H1 (cell line): ENCODE measurements at regions not wholly inside any gene's neighbourhood (a gene's known extent, or its start where the extent isn't known, plus 50 kb on each side); places are given as distances from the start of the nearest gene placed in this dataset.

Experiments used
- CTCF ChIA-PET: fragments of 300-600 bp; sonication (Branson Sonifier 250); formaldehyde crosslinking; loops from one replicate; lab custom pipeline; 2021; ENCODE audit not compliant: partially characterized antibody; lab: Charles Lee
- POLR2A ChIA-PET: fragments of 300-600 bp; sonication (Branson Sonifier 250); formaldehyde crosslinking; loops from one replicate; lab custom pipeline; 2021; ENCODE audit warnings: inconsistent platforms; ENCODE audit not compliant: partially characterized antibody; lab: Charles Lee
- DNase-seq, 2 experiments: peaks; one replicate each; pipeline versions ENCODE4 v3.0.0 to v3.0.0-alpha.2; 2010 to 2022; ENCODE audit warnings: low spot score in 2 of 2, low read depth in 1 of 2, mixed read lengths in 1 of 2
- FAIRE-seq: peaks from 2 replicates; lab custom pipeline; 2011; peaks lifted over from hg19 to GRCh38; lab: Jason Lieb, UNC
- H2AFZ ChIP-seq: 2 replicates; pipeline ENCODE4 v1.8.1; 2012; ENCODE audit warnings: low read length, inconsistent platforms
- H2AK5ac ChIP-seq: 2 replicates; pipeline ENCODE4 v1.6.1; 2013; ENCODE audit warnings: low read depth, low read length
- H2BK120ac ChIP-seq: replicated peaks from 2 replicates; pipeline ENCODE3; 2013; ENCODE audit warnings: low read depth, low read length, inconsistent platforms
- H2BK12ac ChIP-seq: 2 replicates; pipeline ENCODE4 v1.6.1; 2013; ENCODE audit warnings: low read depth, low read length
- H2BK15ac ChIP-seq: 2 replicates; pipeline ENCODE4 v1.6.1; 2013; ENCODE audit warnings: low read length
- H2BK20ac ChIP-seq: 2 replicates; pipeline ENCODE4 v1.6.1; 2013; ENCODE audit warnings: low read length
- H2BK5ac ChIP-seq: 2 replicates; pipeline ENCODE4 v1.6.1; 2013; ENCODE audit warnings: low read depth, low read length
- H3K14ac ChIP-seq: 2 replicates; pipeline ENCODE4 v1.6.1; 2013; ENCODE audit warnings: inconsistent platforms; ENCODE audit not compliant: insufficient read length
- H3K18ac ChIP-seq: 2 replicates; pipeline ENCODE4 v1.6.1; 2013; ENCODE audit warnings: low read length; ENCODE audit errors: extremely low read depth
- H3K23ac ChIP-seq: 2 replicates; pipeline ENCODE4 v1.6.1; 2013; ENCODE audit warnings: inconsistent platforms; ENCODE audit not compliant: insufficient read length
- H3K23me2 ChIP-seq: 2 replicates; pipeline ENCODE4 v1.6.1; 2013; ENCODE audit warnings: low read depth, low read length
- H3K27ac ChIP-seq: 2 replicates; pipeline ENCODE4 v1.6.1; 2011; ENCODE audit warnings: low read depth, low read length, inconsistent platforms
- H3K27me3 ChIP-seq, 4 experiments: replicated peaks in 1 of 4; 1 replicate in 1 of 4; 2 replicates in 3 of 4; pipeline versions ENCODE4 v1.6.1 to v1.8.1; 2011 to 2013; ENCODE audit warnings: low read length in 3 of 4, mild to moderate bottlenecking in 3 of 4, inconsistent platforms in 2 of 4, mixed read lengths in 2 of 4, moderate library complexity in 1 of 4; ENCODE audit not compliant: control insufficient read depth in 3 of 4, insufficient read depth in 3 of 4; ENCODE audit errors: extremely low read depth in 1 of 4
- H3K36me3 ChIP-seq, 4 experiments: 2 replicates each; pipeline versions ENCODE4 v1.6.1 to v1.8.1; 2011 to 2013; ENCODE audit warnings: mild to moderate bottlenecking in 4 of 4, low read length in 3 of 4, moderate library complexity in 2 of 4, control low read depth in 1 of 4, inconsistent platforms in 1 of 4; ENCODE audit not compliant: insufficient read depth in 4 of 4, control insufficient read depth in 2 of 4
- H3K4ac ChIP-seq: replicated peaks from 2 replicates; pipeline ENCODE3; 2013; ENCODE audit warnings: low read length, low read depth, mixed read lengths, inconsistent platforms; ENCODE audit not compliant: insufficient read length
- H3K4me1 ChIP-seq, 4 experiments: replicated peaks in 1 of 4; 1 replicate in 1 of 4; 2 replicates in 3 of 4; pipeline versions ENCODE4 v1.6.1 to v1.8.1; 2011 to 2013; ENCODE audit warnings: low read length in 3 of 4, inconsistent platforms in 2 of 4, mixed read lengths in 1 of 4; ENCODE audit not compliant: insufficient read depth in 4 of 4, control insufficient read depth in 3 of 4
- H3K4me2 ChIP-seq, 2 experiments: 2 replicates each; pipeline versions ENCODE4 v1.6.1 to v1.8.1; 2011 to 2013; ENCODE audit warnings: low read depth in 2 of 2, low read length in 2 of 2, control low read depth in 1 of 2, inconsistent platforms in 1 of 2, mild to moderate bottlenecking in 1 of 2; ENCODE audit not compliant: insufficient read depth in 1 of 2
- H3K4me3 ChIP-seq, 4 experiments: fragments of 200-600, 300-600 bp in 1 of 4; sonication (generic), shearing (Covaris generic), sonication (Bioruptor Twin) in 1 of 4; 2 replicates each; pipeline versions ENCODE4 v1.5.1 to v1.8.1; 2011 to 2016; ENCODE audit warnings: low read length in 4 of 4, low read depth in 3 of 4, control low read depth in 2 of 4, inconsistent platforms in 2 of 4, mild to moderate bottlenecking in 2 of 4, mixed read lengths in 1 of 4, moderate library complexity in 1 of 4; ENCODE audit not compliant: insufficient read depth in 2 of 4; ENCODE audit errors: extremely low read depth in 1 of 4
- H3K56ac ChIP-seq: replicated peaks from 2 replicates; pipeline ENCODE3; 2013; ENCODE audit warnings: low read depth, mild to moderate bottlenecking, mixed read lengths, low read length, inconsistent platforms; ENCODE audit not compliant: insufficient read length
- H3K79me1 ChIP-seq: 2 replicates; pipeline ENCODE4 v1.6.1; 2013; ENCODE audit warnings: low read depth, low read length, control low read depth
- H3K79me2 ChIP-seq, 2 experiments: 2 replicates each; pipeline versions ENCODE4 v1.6.1 to v1.8.1; 2012 to 2013; ENCODE audit warnings: low read length in 2 of 2, mild to moderate bottlenecking in 2 of 2, inconsistent platforms in 1 of 2; ENCODE audit not compliant: insufficient read depth in 2 of 2, control insufficient read depth in 1 of 2
- H3K9ac ChIP-seq, 4 experiments: replicated peaks in 1 of 4; 1 replicate in 1 of 4; 2 replicates in 3 of 4; pipeline versions ENCODE4 v1.6.1 to v1.8.1; 2011 to 2013; ENCODE audit warnings: low read depth in 3 of 4, low read length in 3 of 4, control low read depth in 2 of 4, mild to moderate bottlenecking in 2 of 4, moderate library complexity in 2 of 4, inconsistent platforms in 1 of 4; ENCODE audit errors: extremely low read depth in 1 of 4
- H3K9me3 ChIP-seq, 2 experiments: 2 replicates each; pipeline versions ENCODE4 v1.6.1 to v1.8.1; 2012 to 2013; ENCODE audit warnings: mild to moderate bottlenecking in 2 of 2, moderate library complexity in 2 of 2, control low read depth in 1 of 2, inconsistent platforms in 1 of 2, low read depth in 1 of 2, low read length in 1 of 2, mixed read lengths in 1 of 2; ENCODE audit not compliant: insufficient read depth in 2 of 2
- H4K20me1 ChIP-seq, 2 experiments: replicated peaks in 1 of 2; 2 replicates each; pipeline versions ENCODE3 to v1.8.1; 2011 to 2013; ENCODE audit warnings: inconsistent platforms in 2 of 2, low read length in 2 of 2, mild to moderate bottlenecking in 1 of 2; ENCODE audit not compliant: insufficient read depth in 2 of 2, control insufficient read depth in 1 of 2
- H4K5ac ChIP-seq: 2 replicates; pipeline ENCODE4 v1.6.1; 2013; ENCODE audit warnings: low read length, low read depth, mixed read lengths, inconsistent platforms; ENCODE audit not compliant: insufficient read length
- H4K8ac ChIP-seq: 2 replicates; pipeline ENCODE4 v1.8.0; 2013; ENCODE audit warnings: mild to moderate bottlenecking, moderate library complexity, low read length, inconsistent platforms; ENCODE audit not compliant: insufficient read depth; ENCODE audit errors: extremely low read depth
- H4K91ac ChIP-seq: replicated peaks from 2 replicates; pipeline ENCODE3; 2013; ENCODE audit warnings: low read length, mixed read lengths, inconsistent platforms; ENCODE audit not compliant: insufficient read length
- E2F6 ChIP-seq: IDR thresholded peaks from 2 replicates; pipeline ENCODE4 v1.6.1; 2012; ENCODE audit warnings: inconsistent platforms
- POU5F1 ChIP-seq: IDR thresholded peaks from 2 replicates; pipeline ENCODE4 v1.6.1; 2011; ENCODE audit warnings: low read depth, mild to moderate bottlenecking, low read length, moderate library complexity
- RNF2 ChIP-seq: fragments of 200-900, 300-1000 bp; sonication (generic); IDR thresholded peaks from 2 replicates; pipeline ENCODE4 v1.7.1; 2016; ENCODE audit warnings: borderline replicate concordance, low read depth, mild to moderate bottlenecking, antibody characterized with exemption, low read length; ENCODE audit not compliant: poor library complexity, severe bottlenecking; ENCODE audit errors: missing control alignments
- WGBS, 2 experiments: shearing (Covaris generic) in 1 of 2; methylation state at CpG; one replicate each; pipeline versions ENCODE4 v1.1.6 to v1.1.7; 2013 to 2015; ENCODE audit warnings: low lambda C conversion rate in 2 of 2, mixed read lengths in 2 of 2, inconsistent platforms in 1 of 2, low coverage in 1 of 2, missing lambda C conversion rate in 1 of 2; ENCODE audit not compliant: insufficient replicate concordance in 2 of 2, insufficient coverage in 1 of 2, insufficient read length in 1 of 2; ENCODE audit errors: extremely low coverage in 1 of 2, missing lambda C conversion rate in 1 of 2; 5-methylcytosine and 5-hydroxymethylcytosine counted together

- DNase-seq (no peak), FAIRE-seq (no peak)
- Histone ChIP-seq H4K8ac (no peak overlapping the region), H3K79me2 (no peaks in the 10 kb centered on the region), H2BK15ac (no peak overlapping the region), H2AK5ac (no peak overlapping the region), H4K91ac (no peak overlapping the region), H3K79me1 (no peaks in the 10 kb centered on the region), H2BK20ac (no peak overlapping the region), H3K18ac (no peak overlapping the region), H3K9ac (no peak overlapping the region), H3K23me2 (no peaks in the 10 kb centered on the region), H3K4me1 (no peaks in the 10 kb centered on the region), H3K36me3 (no peaks in the 10 kb centered on the region), H3K23ac (no peak overlapping the region), H4K20me1 (no peaks in the 10 kb centered on the region), H2AFZ (no peak overlapping the region), H3K4me3 (no peak overlapping the region), H3K56ac (no peak overlapping the region), H4K5ac (no peak overlapping the region), H3K4me2 (no peak overlapping the region), H3K9me3 (no peaks in the 10 kb centered on the region), H3K27ac (no peak overlapping the region), H3K14ac (no peak overlapping the region), H2BK12ac (no peak overlapping the region), H3K4ac (no peak overlapping the region), H2BK5ac (no peak overlapping the region), H2BK120ac (no peak overlapping the region), H3K27me3 (no peaks in the 10 kb centered on the region; a peak in 1 of 7 replicates)
- CTCF ChIA-PET, result interaction anchor here (1.1 to 2.0 kb wide), 2 partner anchors 86 to 152 kb away, joined by 4 to 11 read pairs; partner anchors contain the start of gene GNAI1
- WGBS, 2 experiments, result 83% methylated on average over 2 of the region's 2 CpGs; no CpG with 5 or more reads in 1 of the 2 experiments
- POLR2A ChIA-PET, result no interaction called here
- TF ChIP-seq POU5F1, result no peak
- no peak for TF ChIP-seq E2F6
- no peak for TF ChIP-seq RNF2
Observed at GRCh38 chr7:80286611-80287010, 152.0 kb downstream of the GNAI1 start.
